NCI-H345 treated with DMSO at 0.1 percent for 48 hours (cell line): ENCODE measurements at regions not wholly inside any gene's neighbourhood (a gene's known extent, or its start where the extent isn't known, plus 50 kb on each side); places are given as distances from the start of the nearest gene placed in this dataset.

Experiments
- DNase-seq: peaks from one replicate; lab custom pipeline; 2025; ENCODE audit not compliant: unreplicated experiment; lab: John Stamatoyannopoulos, UW

DNA sequence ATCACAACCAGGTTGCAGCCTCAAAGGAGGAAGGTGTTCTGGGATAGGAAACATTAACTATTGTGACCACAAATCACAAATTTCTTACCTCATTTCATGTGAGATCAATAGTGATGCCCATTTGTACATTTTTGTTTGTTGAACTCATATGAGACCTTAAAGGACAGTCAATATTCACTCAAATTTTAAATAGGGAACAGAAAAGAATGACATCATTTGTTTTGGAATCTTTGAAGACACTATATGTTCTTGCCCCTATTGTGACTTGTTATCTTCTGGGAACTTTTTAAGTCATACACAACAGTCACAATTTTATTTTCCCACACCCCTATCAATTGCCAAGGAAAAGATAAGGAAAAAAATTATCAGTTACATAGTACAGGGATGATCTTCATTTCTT is 346.5 kb downstream of the ARAP2 start:
- no peak for DNase-seq

DNA sequence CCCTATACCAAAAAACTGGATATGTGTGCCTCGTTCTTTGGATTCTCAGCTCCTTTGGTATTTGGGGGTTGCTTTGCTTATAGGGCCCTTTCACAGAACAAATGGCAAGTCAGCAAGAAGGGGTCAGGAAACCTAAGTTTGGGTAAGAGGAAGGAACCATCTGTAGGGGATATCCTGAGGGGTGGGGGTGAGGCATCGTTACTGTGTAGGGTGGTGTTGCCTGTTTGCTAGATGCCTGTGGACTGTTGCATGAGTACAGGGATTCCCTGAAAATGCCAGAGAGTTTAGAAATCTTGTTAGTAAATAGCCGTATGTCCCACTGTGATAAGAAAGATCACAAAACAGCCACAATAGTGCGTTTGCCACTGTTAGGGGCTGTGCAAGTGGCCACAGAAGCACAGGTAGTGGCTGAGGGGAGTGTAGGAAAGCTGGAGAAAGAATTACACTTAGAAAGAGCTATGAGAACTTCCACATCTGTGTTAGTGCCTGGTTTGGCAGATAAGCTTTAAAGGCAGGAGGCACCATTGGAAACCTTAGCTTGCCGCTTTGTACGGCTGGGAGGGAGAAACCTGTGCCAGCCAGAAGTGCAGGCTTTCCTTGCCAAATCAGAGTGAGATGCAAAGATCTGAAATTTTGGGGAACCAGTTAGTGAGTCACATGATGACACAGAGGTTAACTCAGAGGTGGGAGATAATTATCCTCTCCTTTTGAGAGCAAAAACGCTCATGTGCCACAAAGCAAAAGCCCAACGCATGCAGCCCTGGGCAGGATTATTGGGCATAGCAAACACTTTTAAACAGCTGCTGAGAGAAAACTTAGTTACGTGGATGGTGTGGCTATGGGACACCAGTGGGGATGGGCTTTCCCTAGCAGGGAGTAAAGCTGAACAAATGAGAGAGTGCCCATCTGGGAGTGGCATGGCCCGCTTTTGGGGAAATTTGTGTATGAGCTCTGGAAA is 343.7 kb downstream of the ARAP2 start:
- DNase-seq = no peak

DNA sequence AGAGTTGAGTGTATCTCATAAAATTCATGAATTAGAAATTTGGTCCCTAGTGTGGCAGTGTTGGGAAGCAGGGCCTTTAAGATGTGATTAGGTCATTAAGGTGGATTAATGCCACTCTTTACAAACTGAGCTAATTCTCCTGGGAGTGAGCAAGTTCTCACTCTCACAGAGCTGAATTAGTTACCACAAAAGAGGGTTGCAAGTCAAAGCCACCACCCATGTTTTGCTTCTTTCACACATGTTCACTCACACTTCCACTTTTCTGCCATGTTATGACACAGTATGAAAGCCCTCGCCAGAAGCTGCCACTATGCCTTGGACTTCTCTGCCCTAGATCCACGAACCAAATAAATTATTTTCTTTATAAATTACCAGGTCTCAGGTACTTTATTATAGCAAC is 332.1 kb downstream of the ARAP2 start:
- DNase-seq = no peak

DNA sequence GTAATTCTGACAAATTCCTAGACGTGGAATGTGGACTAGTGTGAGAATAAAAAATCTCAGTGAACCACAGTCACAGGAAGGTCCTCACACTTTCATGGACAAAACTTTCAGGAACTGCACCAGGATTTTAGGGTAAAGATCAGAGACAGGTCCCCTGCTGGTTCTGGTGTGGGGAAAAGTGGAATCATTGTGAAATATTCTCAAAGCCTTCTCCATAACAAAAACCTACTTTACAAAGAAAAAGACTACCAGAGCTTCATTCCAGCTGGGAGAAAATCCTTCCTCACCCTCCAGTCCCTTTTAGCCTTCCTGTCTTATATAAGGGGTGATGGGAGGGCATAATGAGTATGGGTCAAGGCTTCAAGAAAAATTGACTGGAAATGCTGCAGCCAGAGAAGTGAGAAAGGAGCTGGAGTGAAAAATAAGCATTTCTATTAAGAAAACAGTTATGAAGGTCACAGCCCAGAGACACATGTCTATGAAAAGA is 325.8 kb downstream of the ARAP2 start:
- no peak for DNase-seq

DNA sequence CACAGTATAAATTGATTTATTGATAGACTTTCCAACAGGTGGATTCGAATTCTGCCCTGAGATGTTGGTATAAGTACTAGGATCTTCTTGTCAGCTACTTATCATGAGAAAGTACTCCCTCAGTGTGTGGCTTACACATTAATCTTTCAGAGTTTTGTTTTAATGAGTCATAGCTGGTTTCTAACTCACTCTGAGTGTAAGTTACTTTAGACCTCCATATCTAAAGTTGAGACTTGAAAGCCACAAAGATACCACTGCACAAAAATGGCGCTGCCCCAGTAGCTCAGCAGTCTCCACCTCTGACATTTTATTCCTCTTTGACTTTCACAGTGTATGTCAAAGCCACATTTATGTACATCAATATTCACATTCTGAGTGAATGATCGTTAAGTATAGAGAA is 318.5 kb downstream of the ARAP2 start:
- DNase-seq = no peak

DNA sequence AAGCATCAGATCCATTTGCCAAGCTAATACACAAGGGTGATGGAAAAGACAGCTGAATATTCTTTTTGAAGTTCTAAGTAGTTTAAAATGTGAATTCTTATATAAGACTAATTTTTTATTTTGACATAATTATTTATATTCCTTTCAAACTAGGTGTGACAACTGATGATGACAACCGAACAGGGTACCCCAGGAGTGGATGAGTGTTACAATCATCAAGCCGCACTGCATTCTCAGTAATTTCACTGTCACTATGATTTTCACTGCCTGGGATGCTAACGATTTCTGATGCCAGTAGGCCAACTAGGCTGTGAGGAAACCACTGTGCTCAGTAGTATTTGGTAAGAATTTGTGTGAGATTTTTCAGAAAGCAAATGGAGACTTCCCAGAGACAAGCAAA is 317.5 kb downstream of the ARAP2 start:
- DNase-seq = no peak

DNA sequence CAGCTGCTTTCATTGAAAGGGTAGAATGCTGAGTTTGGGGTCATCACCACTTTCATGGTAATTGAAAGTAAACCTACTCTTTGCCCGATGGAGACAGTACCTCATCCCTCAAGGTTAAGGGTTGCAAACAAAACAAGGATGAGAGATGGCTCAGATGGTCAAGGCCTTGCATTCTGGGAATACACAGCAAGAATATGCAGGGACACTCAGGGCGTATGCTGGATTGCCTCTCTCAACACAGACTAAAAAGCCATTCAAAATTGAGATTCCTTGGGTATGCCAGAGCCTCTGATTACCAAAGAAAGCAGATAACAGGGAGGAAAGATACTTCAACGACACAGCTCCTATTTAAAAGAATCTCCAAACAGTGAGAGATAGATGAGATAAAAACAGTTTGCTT is 310.4 kb downstream of the ARAP2 start:
- DNase-seq = no peak

DNA sequence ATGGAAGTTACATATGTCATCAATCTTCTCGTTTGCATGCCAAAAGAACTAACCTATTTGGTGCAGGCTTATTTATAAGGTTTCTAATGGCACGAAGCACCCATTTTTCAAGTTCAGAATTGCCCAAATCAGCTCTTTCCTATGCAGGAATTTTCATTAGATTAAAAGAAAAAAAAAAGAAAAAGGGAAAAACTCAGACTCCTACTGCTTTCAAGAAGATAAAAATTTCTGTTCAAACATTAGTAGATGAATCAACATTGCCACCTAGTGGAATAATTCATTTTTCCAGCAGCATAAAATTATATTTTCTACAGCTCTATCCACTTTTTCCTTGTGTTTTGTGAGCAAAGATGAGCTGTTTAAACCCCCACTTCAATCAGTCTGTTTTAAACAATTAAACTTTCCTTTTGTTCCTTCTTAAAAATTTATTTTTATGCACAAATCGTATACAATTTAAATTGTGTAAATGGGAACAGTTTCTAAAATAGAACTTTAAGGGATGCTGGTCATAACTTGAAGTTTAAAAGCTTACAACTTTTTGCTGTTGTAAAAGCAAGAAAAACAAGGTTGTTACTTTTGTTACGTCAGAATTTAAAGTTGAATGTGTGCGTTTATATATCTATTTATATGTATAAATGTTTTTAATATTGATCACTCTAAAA is 309.9 kb downstream of the ARAP2 start:
- peak; percentile 5 for DNase-seq

DNA sequence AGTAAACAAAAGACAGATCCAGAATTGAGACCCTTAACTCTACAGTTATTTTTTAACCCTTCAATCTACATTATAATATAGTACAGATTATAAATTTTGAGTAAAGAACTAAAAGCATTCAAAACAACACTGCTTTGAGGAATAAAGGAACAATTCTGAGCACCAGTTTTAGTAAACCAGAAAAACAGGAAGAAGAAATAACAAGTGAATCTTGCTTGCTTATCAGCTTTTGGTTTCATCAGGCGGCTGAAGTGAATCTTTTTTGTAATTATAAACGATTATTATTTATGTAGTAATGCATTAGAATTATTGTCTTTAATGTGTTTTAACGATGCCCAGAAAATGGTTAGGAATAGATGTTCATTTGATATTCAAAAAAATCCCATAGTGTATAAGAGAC is 305.4 kb downstream of the ARAP2 start:
- DNase-seq = no peak

DNA sequence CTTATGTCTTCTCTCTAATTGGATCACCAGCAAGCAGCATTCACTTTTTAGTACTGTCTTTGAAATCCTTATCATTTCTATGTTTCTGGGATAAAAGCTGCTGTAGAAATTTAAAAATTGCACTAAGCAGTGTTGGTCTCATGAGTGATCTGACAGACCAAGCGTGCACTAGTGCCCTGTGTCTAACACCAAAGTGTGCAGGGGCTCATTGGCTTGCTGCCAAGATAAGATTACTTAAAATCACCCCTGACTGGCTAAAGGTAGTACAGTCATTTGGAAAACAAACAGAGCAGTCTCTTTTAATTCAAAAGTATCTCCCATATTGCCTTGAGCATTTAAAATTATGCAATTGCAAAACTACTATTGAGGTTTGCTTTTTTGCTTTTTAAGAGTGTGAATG is 304.6 kb downstream of the ARAP2 start:
- peak; percentile 9 for DNase-seq

DNA sequence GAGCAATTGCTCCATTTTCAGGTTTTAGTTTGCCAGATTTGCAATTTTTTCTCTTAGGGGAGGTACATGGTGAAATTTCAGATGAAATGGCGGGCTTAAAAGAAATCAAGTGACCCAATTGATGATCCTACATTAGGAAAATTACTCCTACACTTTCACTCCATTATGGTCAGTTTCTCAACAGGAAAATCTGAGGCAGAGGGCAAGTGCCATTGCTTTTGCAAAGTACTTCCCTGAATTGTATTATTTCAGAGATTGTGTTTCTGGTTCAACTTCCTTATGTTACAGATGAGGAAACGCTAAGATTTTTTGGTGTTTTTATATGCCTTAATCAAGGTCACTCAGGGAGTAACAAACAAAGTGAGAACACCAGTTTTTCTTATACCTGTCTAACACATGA is 302.2 kb downstream of the ARAP2 start:
- no peak for DNase-seq

DNA sequence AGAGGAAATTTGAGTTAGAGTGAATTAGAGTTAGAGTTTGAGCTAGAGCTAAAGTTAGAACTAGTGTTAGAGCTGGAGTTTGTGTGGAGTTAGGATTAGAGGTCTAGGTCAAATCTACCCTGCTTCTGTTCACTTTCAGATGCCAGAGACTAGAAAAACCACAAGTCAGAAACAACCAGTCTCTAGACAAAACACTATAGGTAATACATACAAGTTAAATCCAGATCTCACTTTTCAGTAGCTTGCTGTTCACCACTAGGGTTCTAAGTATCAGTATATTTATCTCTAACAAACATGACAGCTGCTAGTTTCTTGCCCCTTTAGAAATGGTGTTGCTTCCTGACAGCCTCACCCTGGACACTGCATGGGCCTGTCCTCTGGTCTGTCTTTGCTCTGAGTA is 300.7 kb downstream of the ARAP2 start:
- DNase-seq = no peak

DNA sequence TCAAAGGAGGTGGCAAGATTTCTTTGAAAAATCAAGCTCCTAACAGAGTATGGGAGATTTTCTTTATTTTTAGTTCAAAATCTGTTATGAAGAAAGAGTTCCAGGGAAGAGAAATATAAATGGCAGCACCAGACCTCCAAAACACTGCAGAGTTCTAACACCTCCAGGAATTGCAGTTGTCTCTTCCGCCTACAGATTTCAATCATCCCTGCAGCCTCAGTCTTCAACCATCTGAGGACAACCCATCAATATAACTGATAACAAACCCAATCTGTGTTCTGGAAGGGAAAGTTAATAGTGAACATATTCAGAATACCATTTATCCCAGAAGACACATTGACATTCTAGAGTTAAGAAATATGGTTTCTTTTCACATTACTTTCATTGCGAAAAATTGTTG is 296.1 kb downstream of the ARAP2 start:
- no peak for DNase-seq

DNA sequence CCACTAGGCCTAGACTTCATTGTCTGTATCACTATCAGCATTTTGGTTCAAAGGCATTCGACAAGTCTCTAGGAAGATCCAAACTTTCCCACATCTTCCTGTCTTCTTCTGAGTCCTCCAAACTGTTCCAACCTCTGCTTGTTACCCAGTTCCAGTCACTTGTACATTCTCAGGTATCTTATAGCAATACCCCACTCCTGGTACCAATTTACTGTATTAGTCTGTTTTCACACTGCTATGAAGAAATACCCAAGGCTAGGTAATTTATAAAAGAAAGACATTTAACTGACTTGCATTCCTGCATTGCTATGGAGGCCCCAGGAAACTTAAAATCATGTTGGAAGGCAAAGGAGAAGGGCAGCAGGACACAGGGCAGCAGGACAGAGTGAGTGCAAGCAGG is 293.9 kb downstream of the ARAP2 start:
- DNase-seq = no peak

DNA sequence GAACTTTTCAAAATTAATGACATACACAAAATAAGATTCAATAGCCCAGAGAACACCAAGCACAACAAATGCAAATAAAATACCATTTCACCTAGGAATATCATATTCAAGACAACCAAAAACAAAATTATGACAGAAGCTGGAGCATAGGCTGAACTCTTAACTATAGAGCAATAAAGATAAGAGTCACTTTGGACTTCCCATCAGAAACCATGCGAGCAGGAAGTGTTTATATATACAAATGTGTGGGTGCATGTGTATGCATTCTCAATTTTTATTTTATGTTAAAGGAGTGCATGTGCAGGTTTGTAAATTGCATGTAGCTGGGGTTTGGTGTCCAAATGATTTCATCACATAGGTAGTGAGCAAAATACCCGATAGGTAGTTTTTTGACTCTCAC is 291.6 kb downstream of the ARAP2 start:
- DNase-seq = no peak

DNA sequence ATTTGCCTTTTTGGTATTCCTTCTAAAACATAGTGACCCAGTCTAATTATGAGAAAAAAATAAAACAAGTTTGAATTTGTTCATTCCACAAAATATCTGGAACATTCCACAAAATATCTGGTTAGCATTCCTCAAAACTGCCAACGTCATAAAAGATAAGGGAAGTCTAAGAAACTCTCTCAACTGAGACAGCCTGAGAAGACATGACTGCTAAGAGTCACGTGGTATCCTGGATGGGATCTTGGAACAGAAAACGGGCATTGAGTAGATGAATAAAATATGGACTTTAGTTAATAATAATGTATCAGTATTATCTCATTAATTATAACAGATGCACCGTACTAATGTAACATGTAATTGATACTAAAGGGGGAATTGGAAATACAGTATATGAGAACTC is 280.9 kb downstream of the ARAP2 start:
- no peak for DNase-seq

DNA sequence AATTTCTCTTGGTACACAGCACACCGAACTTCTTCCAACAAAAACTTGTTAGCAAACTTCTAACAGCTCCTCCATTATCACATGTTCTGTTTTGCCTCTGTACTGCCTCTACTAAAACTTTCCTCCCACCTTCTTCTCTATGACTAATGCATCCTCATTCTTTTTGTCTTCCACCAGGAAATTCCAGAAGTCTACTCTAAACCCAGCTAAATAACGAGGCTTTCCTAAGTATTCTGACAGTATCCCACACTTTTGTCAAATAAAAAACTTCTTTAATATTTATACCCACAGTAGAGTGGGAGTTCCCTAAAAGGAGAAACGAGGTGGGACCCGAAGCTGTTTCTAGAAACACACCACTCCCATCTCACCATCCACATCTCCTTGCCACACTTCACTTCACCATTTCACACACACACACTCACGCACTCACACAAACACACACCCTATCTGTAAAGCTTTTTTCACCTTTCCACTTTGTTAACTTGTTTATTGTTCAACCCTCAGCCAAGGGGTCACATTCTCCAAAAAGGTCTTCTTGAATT is 280.3 kb downstream of the ARAP2 start:
- DNase-seq = no peak

DNA sequence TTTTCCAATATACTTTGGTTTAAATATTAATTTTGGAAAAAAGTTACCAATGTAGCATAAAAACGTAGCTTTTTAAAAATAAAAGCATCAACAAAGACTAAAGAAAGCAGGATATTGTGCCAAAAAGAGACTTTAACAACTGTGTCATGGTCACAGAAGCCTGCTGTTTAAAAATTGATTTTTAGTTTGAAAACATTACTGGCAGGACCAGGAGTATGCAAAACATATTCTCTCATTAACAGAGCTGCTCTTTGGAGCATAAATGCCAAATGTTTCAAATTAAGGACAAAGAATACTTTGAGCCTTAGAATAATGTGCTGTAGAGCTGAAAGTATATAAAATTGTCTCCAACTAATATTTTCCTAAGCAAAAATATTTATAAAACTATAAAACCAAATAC is 279.0 kb downstream of the ARAP2 start:
- DNase-seq = no peak

DNA sequence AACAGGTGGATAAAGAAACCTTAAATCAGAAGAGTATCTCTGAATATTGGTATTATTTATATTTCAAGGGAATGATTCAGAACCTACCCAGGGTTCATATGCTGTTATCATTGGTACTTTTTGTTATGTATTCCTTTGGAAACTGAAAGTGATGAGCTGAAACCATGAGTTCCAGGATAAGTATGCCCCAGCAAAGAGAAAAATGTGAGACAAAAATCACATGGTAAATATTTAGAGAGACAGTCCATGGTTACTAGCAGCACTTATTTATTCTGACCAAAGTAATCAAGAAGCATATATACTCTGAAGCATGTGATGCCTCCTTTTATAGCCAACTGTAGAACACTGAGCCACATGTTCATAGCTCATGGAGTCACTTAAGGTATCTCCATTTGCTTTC is 277.7 kb downstream of the ARAP2 start:
- DNase-seq = no peak

DNA sequence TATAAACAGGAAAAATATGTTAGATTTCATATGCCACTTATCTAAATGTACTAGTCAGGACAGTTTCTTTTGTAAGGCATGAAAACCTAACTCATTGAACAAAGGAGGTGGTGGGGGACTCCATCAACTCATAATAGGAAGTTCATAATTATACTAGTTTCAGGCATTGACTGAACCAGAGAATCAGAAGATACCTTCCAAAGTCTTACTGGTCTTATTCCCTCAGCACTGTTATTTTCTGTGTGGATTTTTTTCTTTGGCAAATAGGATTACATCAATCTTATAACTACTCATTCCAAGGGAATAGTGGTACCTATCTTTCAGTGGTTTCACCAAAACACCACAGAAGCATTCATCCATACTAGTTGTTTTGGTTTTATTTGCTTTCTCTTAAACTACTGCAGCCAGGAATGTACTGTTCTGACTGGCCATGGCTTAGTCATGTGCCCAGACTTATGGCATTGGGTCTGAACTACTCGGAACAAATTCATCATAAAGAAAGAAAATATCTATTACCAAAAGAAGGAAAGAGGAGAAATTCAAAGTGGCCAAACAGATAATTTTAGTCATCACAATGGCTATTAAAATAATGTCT is 273.9 kb downstream of the ARAP2 start:
- DNase-seq = no peak

DNA sequence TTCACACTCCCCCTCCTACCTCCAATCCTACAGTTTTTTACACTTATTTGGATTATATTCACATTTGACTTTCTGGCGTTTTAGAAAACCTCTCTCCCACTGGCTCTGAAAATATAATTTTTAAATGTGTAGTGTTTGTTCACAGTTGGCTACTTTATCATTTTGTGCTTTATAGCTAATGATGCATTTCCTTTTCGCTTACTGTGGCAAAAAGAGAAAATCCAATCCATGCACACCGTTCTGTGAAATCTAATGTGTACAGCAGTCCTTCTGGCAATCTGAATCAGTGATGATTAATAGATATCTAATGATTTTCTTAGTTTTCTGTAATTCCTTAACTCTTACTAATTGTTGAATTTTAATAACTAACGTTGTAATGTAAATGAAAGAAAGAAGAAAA is 271.5 kb downstream of the ARAP2 start:
- DNase-seq = no peak
